Esophagus squamous epithelium (tissue), 5 donors: ENCODE measurements at regions not wholly inside any gene's neighbourhood (a gene's known extent, or its start where the extent isn't known, plus 50 kb on each side); places are given as distances from the start of the nearest gene placed in this dataset.

ENCODE experiments used
- DNase-seq: peaks from one replicate; lab custom pipeline; 2025; lab: John Stamatoyannopoulos, UW
- H3K27ac ChIP-seq, 4 donors: fragments of 200-600 bp; sonication (generic); one replicate each; pipeline ENCODE4 v1.5.1; 2016 to 2019; ENCODE audit warnings: mild to moderate bottlenecking in 1 of 4
- H3K27me3 ChIP-seq, 4 donors: fragments of 200-600 bp; sonication (generic); 1 replicate in 3 of 4; 2 replicates in 1 of 4; pipeline versions ENCODE4 v1.5.1 to v1.6.0; 2017 to 2021; ENCODE audit warnings: antibody characterized with exemption in 1 of 4
- H3K36me3 ChIP-seq, 3 donors: fragments of 200-600 bp; sonication (generic); one replicate each; pipeline ENCODE4 v1.5.1; 2016 to 2019
- H3K4me1 ChIP-seq, 3 donors: fragments of 200-600 bp; sonication (generic); one replicate each; pipeline ENCODE4 v1.5.1; 2017 to 2019
- H3K4me3 ChIP-seq, 4 donors: fragments of 200-600 bp; sonication (generic); 1 replicate in 3 of 4; 2 replicates in 1 of 4; pipeline ENCODE4 v1.5.1; 2016 to 2019; ENCODE audit warnings: mild to moderate bottlenecking in 2 of 4, moderate library complexity in 1 of 4
- H3K9me3 ChIP-seq, 3 donors: fragments of 200-600 bp; sonication (generic); one replicate each; pipeline ENCODE4 v1.5.1; 2016 to 2019
- POLR2A ChIP-seq, 4 donors: fragments of 450-650 bp; IDR thresholded peaks; one replicate each; pipeline ENCODE4 v1.6.1; 2017; ENCODE audit warnings: antibody characterized with exemption in 4 of 4, mild to moderate bottlenecking in 4 of 4, moderate library complexity in 3 of 4
- whole genome bisulfite sequencing, 2 donors: methylation state at CpG; one replicate each; pipeline ENCODE4 v1.1.5; 2018; 5-methylcytosine and 5-hydroxymethylcytosine counted together
- intact Hi-C: fragments of 100-400 bp; cut with DNase I; formaldehyde crosslinking; loops from one replicate; pipeline ENCODE4 v1.15.0; 2022
- TF ChIP-seq, protein P1 (sequence below), 6 experiments: fragments of 450-650 bp in 4 of 6; fragments of 200-600 bp in 2 of 6; sonication (generic) in 2 of 6; IDR thresholded peaks; one replicate each; pipeline ENCODE4 v1.5.1; 2016 to 2019; ENCODE audit warnings: antibody characterized with exemption in 6 of 6, mild to moderate bottlenecking in 4 of 6, moderate library complexity in 4 of 6
- donor health status: DM: yes; HTN: yes; CAD: no.

DNA sequence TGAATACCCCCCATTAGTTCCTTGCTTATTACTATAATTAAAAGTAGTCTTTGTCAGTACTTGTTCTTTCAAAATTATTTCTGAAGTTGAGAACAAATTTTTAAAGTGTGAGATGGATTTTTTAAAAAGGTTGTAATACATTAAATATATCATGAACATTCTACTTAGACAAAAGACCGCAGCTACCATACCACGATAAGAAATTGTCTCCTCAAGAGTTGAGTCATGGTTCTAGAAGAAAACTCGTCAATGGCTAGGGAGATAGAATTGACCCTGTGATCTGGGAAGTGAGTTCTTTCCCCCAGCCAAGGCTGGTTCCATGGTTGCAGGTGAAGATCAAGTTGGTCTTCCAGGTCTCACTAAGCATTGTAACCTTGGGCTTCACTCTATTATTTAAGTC, 67.8 kb upstream of the ACYP2 start:
- Histone ChIP-seq H3K4me1 (no peaks in the 10 kb centered on the region), H3K4me3 (no peak overlapping the region), H3K36me3 (peaks cover 0 to 18% (median 0%) of the 10 kb centered on the region in 3 donors), H3K27me3 (no peaks in the 10 kb centered on the region), H3K9me3 (peaks cover 0 to 10% (median 9%) of the 10 kb centered on the region in 3 donors), H3K27ac (no peak overlapping the region)
- TF ChIP-seq POLR2A (IDR thresholded peaks at IDR 0.05), result no peak
- TF ChIP-seq, protein P1, sequence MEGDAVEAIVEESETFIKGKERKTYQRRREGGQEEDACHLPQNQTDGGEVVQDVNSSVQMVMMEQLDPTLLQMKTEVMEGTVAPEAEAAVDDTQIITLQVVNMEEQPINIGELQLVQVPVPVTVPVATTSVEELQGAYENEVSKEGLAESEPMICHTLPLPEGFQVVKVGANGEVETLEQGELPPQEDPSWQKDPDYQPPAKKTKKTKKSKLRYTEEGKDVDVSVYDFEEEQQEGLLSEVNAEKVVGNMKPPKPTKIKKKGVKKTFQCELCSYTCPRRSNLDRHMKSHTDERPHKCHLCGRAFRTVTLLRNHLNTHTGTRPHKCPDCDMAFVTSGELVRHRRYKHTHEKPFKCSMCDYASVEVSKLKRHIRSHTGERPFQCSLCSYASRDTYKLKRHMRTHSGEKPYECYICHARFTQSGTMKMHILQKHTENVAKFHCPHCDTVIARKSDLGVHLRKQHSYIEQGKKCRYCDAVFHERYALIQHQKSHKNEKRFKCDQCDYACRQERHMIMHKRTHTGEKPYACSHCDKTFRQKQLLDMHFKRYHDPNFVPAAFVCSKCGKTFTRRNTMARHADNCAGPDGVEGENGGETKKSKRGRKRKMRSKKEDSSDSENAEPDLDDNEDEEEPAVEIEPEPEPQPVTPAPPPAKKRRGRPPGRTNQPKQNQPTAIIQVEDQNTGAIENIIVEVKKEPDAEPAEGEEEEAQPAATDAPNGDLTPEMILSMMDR (IDR thresholded peaks at IDR 0.05), result no peak
- 56 to 66% methylated on average over 3 of the region's 3 CpGs for WGBS, 2 donors
- intact Hi-C loops, result no loop called here
- DNase-seq, result no peak

DNA sequence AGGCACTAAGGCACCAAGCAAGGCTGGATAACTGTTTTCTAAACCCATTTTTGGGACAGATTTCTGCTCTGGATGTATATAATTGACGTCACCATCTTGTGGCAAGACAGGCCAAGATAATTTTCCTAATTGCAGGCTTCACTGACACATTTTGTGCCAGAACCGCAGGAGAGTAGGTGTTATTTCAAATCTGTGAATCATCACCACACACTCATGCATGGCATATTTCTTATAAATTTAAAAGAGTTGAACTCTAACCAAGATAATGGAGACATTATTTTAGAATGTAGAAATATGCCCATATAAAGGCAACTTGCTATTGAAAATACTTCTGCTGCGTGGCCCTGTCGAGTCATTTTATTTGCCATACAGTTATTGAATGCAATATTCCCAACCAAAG, 68.3 kb upstream of the ACYP2 start:
- no peak overlapping the region for H3K27ac ChIP-seq
- DNase-seq, result no peak
- H3K4me1 ChIP-seq, result no peaks in the 10 kb centered on the region
- H3K36me3 ChIP-seq, result peaks cover 0 to 15% (median 0%) of the 10 kb centered on the region in 3 donors
- no peak overlapping the region for H3K4me3 ChIP-seq
- no peaks in the 10 kb centered on the region for H3K27me3 ChIP-seq
- no peak for TF ChIP-seq POLR2A (IDR thresholded peaks at IDR 0.05)
- TF ChIP-seq, protein P1 (IDR thresholded peaks at IDR 0.05), result no peak
- intact Hi-C loops, result no loop called here
- H3K9me3 ChIP-seq, result peaks cover 0 to 10% (median 9%) of the 10 kb centered on the region in 3 donors
- 55 to 63% methylated on average over 4 of the region's 4 CpGs for WGBS, 2 donors

DNA sequence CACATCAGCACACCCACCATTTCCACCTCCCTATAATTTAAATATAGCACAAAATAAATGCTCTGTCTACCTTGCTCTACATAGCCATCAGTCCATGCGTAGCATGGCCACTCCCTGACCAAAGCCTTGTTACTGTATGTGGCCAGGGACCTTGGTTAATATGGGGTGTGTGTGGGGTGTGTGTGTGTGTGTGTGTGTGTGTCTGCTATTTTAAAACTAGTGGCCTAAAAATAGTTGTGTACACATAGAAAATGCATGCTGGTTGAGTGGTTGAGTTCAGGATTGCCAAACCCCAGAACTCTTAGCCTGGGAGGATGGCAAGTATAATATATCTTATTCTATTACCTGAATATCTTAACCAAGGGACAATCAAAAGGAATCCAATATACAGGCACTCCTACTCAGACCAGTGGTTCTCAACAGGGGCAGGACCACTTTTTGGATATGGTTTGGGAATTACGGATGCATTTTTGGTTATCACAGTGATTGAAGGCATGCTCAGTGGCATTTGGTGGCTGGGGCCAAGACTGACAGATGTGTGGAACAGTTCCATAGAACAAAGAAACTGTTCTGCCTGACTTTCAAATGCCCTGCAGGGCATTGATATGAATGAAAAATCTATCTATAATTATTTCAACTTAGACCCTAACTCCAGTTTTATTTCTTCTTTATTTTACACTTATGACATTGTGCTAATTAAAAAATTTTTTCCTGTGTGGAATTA, 72.3 kb upstream of the PSME4 start:
- peak overlapping the region in 1 of 4 donors; percentile 11 for H3K27ac ChIP-seq
- WGBS, 2 donors, result 76 to 90% methylated on average over 2 of the region's 2 CpGs

DNA sequence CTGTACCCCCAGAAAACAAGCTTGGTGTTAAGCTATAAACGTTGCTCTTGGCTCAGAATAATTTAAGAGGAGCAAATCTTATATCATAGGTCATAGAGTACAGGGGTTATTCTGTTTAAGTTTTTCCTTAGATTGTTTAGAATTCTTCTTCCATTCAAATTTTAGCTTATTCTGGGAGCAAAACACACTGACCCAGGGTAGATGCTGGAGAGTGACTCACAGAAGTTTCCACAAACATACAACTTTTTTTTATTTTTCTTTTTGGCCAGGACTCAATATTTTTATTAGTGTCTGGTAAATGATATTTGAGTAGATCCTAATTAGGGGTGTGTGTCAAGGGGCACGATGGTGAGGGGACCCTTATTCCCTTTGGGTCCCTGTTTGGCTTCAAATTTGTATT, 71.5 kb upstream of the PSME4 start:
- Histone ChIP-seq H3K36me3 (no peaks in the 10 kb centered on the region), H3K27ac (peak overlapping the region in 1 of 4 donors; percentile 11), H3K4me1 (no peaks in the 10 kb centered on the region), H3K4me3 (no peak overlapping the region), H3K27me3 (no peaks in the 10 kb centered on the region), H3K9me3 (peaks cover 0 to 10% (median 9%) of the 10 kb centered on the region in 3 donors)
- 56 to 65% methylated on average over 2 of the region's 2 CpGs for WGBS, 2 donors
- DNase-seq, result no peak
- intact Hi-C loops, result no loop called here
- TF ChIP-seq, protein P1 (IDR thresholded peaks at IDR 0.05), result no peak
- TF ChIP-seq POLR2A (IDR thresholded peaks at IDR 0.05), result no peak

More for the DNA sequence above, 72.3 kb upstream of the PSME4 start:
- no peak for DNase-seq
- Histone ChIP-seq H3K36me3 (no peaks in the 10 kb centered on the region), H3K9me3 (peaks cover 0 to 10% (median 9%) of the 10 kb centered on the region in 3 donors), H3K4me1 (no peaks in the 10 kb centered on the region), H3K27me3 (no peaks in the 10 kb centered on the region), H3K4me3 (no peak overlapping the region)
- intact Hi-C loops, result no loop called here
- TF ChIP-seq, protein P1 (IDR thresholded peaks at IDR 0.05), result no peak
- TF ChIP-seq POLR2A (IDR thresholded peaks at IDR 0.05), result no peak

DNA sequence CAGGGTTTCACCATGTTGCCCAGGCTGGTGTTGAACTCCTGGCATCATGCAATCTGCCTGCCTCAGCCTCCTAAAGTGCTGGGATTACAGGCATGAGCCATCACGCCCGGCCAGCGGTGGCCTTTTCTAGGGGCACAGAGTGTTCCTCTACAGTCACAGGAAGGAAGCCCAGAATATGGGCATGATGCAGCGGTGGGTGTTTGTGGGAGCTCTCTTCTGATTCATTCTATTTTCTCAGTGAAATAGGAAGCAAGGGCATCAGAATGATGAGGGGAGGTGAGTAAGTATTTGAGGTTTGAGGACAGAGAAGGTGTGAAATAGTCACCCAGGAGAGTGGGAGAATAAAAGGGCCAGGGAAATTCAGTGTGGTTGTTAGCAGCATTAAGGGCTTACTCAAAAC, 70.3 kb upstream of the PSME4 start:
- H3K36me3 ChIP-seq, result no peaks in the 10 kb centered on the region
- no peak overlapping the region for H3K27ac ChIP-seq
- no peak for DNase-seq
- H3K9me3 ChIP-seq, result peaks cover 0 to 10% (median 9%) of the 10 kb centered on the region in 3 donors
- no peak overlapping the region for H3K4me3 ChIP-seq
- WGBS, 2 donors, result 65% methylated on average over 2 of the region's 4 CpGs; no CpG with 5 or more reads in 1 of the 2 donors
- intact Hi-C loops, result no loop called here
- H3K27me3 ChIP-seq, result no peaks in the 10 kb centered on the region
- no peak for TF ChIP-seq POLR2A (IDR thresholded peaks at IDR 0.05)
- TF ChIP-seq, protein P1 (IDR thresholded peaks at IDR 0.05), result no peak
- H3K4me1 ChIP-seq, result no peaks in the 10 kb centered on the region
